ENCODE measurements at regions not wholly inside any gene's neighbourhood (a gene's known extent, or its start where the extent isn't known, plus 50 kb on each side); places are given as distances from the start of the nearest gene placed in this dataset.

DNA sequence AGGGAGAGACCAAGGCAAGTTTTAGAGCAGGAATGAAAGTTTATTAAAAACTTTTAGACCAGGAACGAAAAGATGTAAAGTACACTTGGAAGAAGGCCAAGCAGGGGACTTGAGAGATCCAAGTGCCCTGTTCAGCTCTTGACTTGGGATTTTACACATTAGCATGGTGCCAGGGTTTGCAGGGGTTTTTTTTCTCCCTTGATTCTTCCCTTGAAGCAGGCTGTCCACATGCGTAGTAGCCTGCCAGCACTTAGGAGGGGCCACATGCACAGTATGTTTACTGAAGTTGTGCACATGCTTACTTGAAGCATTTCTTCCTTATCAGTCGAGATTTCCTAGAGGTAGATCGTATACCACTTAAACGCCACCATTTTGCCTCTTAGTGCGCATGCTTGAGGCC is 277.5 kb upstream of the AGTR1 start:
- no peaks in the 10 kb centered on the region for H3K36me3 Mint-ChIP-seq (ENCODE audit: low read depth)
- no peak overlapping the region for H3K27ac Mint-ChIP-seq
- no peak overlapping the region for H3K4me3 Mint-ChIP-seq
- H3K9me3 Mint-ChIP-seq (ENCODE audit: insufficient read depth), result peaks cover 11% of the 10 kb centered on the region
- POLR2A ChIA-PET, result no interaction called here
- H3K4me1 Mint-ChIP-seq (ENCODE audit: low read depth), result no peaks in the 10 kb centered on the region
- DNase-seq, result no peak
- ATAC-seq, result no peak
- no peaks in the 10 kb centered on the region for H3K27me3 Mint-ChIP-seq (ENCODE audit: low read depth)
- CTCF ChIA-PET, result no interaction called here

DNA sequence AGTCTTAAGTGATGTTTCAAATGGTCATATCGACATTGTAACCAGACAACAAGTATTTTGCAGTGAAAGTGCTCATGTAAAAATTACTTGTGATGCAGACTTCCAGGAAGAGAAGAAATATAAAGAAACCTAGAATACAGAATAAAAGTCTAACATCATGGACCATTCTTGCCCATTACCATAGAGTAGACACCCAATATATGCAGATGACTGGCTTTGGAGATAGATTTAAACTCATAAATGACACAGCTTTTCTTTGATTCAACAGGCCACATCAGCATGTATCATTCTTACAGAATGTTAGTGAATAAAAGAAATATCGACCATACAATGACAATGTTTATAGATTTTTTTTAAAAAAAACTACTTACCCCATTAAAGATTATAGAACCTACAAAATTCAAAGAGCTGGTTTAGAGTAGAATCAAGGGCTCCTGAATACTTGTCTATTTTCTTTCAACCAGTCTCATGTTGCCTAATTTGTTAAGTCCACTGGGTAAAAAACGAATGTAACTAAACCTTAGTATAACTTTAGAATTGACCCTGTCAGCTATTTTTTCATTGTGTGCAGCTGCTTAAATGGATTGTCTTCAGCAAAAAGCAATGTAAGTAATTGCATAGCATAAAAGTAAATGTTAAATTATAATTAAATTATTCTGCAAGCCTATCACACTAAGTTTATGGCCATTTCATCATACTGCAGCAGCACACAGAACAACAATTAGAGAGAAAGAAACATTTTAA is 268.7 kb upstream of the AGTR1 start:
- DNase-seq (no peak), ATAC-seq (no peak)
- ChIA-PET POLR2A (no interaction called here), CTCF (no interaction called here)
- no peak overlapping the region for H3K27ac Mint-ChIP-seq
- H3K36me3 Mint-ChIP-seq (ENCODE audit: low read depth), result no peaks in the 10 kb centered on the region
- no peaks in the 10 kb centered on the region for H3K27me3 Mint-ChIP-seq (ENCODE audit: low read depth)
- H3K4me3 Mint-ChIP-seq, result no peak overlapping the region
- H3K4me1 Mint-ChIP-seq (ENCODE audit: low read depth), result no peaks in the 10 kb centered on the region
- H3K9me3 Mint-ChIP-seq (ENCODE audit: insufficient read depth), result no peaks in the 10 kb centered on the region

DNA sequence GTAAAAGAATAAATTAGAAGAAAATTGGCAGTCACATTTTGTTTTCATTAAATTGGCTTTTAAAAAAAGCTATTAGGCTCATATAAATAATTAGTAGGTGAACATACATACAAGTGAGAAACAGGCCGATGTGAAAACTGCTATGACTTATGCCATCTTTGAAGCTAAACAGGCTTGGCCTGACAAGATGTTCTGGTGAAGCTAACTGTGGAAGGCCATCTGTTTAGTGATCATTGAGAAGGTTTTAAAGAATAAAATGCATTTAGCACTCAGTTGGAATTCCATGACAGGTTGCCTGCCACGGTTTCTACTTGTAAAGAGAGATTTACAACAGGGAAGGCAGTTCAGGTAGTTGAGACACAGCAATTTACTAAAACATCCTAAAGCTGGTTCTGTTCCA is 264.0 kb upstream of the AGTR1 start:
- Mint-ChIP-seq H3K9me3 (ENCODE audit: insufficient read depth) (no peaks in the 10 kb centered on the region), H3K27me3 (ENCODE audit: low read depth) (no peaks in the 10 kb centered on the region), H3K4me1 (ENCODE audit: low read depth) (no peaks in the 10 kb centered on the region), H3K27ac (no peak overlapping the region), H3K4me3 (no peak overlapping the region), H3K36me3 (ENCODE audit: low read depth) (no peaks in the 10 kb centered on the region)
- no peak for ATAC-seq
- POLR2A ChIA-PET, result no interaction called here
- no peak for DNase-seq
- CTCF ChIA-PET, result no interaction called here

DNA sequence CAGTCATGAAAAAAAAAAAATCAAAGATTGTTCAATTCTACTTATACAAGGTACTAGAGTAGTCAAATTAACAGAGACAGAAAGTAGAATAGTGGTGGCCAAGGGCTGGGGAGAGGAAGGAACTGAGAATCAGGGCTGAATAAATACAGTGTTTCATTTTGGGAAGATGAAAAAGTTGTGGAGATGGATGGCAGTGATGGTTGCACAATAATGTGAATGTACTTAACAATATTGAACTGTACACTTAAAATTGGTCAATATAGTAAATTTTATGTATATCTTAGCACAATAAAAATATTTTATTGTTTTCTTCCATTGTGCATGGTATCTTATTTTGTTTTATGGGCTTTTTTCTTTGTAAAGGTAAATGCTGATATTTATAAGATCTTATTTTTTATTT is 262.2 kb upstream of the AGTR1 start:
- no peaks in the 10 kb centered on the region for H3K27me3 Mint-ChIP-seq (ENCODE audit: low read depth)
- H3K4me1 Mint-ChIP-seq (ENCODE audit: low read depth), result no peaks in the 10 kb centered on the region
- H3K4me3 Mint-ChIP-seq, result no peak overlapping the region
- no peak for ATAC-seq
- POLR2A ChIA-PET, result no interaction called here
- no peak for DNase-seq
- no peak overlapping the region for H3K27ac Mint-ChIP-seq
- CTCF ChIA-PET, result no interaction called here
- no peaks in the 10 kb centered on the region for H3K36me3 Mint-ChIP-seq (ENCODE audit: low read depth)
- H3K9me3 Mint-ChIP-seq (ENCODE audit: insufficient read depth), result no peaks in the 10 kb centered on the region

DNA sequence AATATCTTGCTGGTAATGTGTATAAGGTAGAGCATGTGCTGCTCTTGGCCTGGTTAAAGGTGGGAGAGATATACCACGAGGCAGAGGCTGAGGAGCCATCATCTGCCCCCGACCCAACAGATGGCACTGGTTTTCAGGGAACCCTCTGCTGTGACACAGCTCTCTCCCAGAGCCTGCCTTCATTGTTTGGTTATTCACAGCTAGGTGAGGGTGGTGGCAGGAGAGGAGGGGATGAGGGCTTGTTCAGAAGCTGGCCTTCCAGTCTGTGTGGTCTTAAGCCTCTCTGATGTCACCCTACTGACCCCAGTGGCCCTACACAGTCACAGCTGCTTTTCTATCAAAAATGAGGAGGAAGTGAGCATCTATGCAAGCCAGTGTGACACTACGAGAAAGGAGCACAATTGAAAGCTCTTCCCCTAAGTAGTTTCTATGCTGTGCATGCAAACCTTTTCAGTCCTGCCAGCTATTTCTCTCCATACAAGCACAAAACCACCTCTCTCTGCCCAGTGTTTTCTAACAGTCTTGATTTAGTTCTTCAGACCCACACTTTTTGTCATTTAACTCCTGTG is 258.4 kb upstream of the AGTR1 start:
- DNase-seq (no peak), ATAC-seq (no peak)
- Mint-ChIP-seq H3K4me1 (ENCODE audit: low read depth) (no peaks in the 10 kb centered on the region), H3K36me3 (ENCODE audit: low read depth) (no peaks in the 10 kb centered on the region), H3K27me3 (ENCODE audit: low read depth) (no peaks in the 10 kb centered on the region), H3K27ac (no peak overlapping the region), H3K4me3 (no peak overlapping the region), H3K9me3 (ENCODE audit: insufficient read depth) (no peaks in the 10 kb centered on the region)
- CTCF ChIA-PET, result no interaction called here
- POLR2A ChIA-PET, result no interaction called here

DNA sequence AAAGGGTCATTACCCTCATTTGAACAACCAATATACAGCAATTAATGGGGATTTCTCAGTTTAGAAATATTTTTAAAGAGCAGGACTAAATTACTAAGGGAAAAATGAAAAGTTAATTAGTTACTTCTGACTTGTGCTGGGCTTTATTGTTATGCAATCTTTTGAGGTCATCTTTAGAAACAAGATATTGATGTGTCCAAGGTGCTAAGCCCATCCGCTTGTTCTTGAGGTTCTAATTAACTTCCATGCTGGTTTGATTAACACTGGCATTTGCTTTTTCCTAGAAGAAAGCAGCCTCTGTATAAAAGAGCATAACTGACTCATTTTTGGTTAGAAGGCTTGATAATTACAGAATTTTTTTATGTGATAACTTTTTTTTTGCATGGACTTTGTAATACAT is 256.5 kb upstream of the AGTR1 start:
- ChIA-PET CTCF (no interaction called here), POLR2A (no interaction called here)
- Mint-ChIP-seq H3K4me1 (ENCODE audit: low read depth) (no peaks in the 10 kb centered on the region), H3K27ac (no peak overlapping the region), H3K27me3 (ENCODE audit: low read depth) (no peaks in the 10 kb centered on the region), H3K36me3 (ENCODE audit: low read depth) (no peaks in the 10 kb centered on the region), H3K9me3 (ENCODE audit: insufficient read depth) (no peaks in the 10 kb centered on the region), H3K4me3 (no peak overlapping the region)
- DNase-seq (no peak), ATAC-seq (no peak)

DNA sequence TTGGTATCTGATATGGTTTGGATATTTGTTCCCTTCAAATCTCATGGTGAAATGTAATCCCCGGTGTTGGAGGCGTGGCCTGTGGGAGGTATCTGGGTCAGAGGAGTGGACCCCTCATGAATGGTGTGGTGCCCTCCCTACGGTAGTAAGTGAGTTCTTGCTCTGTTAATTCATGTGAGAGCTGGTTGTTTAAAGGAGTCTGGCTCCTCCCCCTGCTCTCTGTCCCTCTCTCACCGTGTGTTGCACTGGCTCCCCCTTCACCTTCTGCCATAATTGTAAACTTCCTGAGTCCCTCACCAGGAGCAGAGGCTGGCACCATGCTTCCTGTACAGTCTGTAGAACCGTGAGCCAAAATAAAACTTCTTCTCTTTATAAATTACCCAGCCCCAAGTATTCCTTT is 246.9 kb upstream of the AGTR1 start:
- Mint-ChIP-seq H3K27ac (no peak overlapping the region), H3K27me3 (ENCODE audit: low read depth) (no peaks in the 10 kb centered on the region), H3K4me1 (ENCODE audit: low read depth) (no peaks in the 10 kb centered on the region), H3K4me3 (no peak overlapping the region), H3K9me3 (ENCODE audit: insufficient read depth) (no peaks in the 10 kb centered on the region), H3K36me3 (ENCODE audit: low read depth) (no peaks in the 10 kb centered on the region)
- no peak for DNase-seq
- POLR2A ChIA-PET, result no interaction called here
- no peak for ATAC-seq
- CTCF ChIA-PET, result no interaction called here

DNA sequence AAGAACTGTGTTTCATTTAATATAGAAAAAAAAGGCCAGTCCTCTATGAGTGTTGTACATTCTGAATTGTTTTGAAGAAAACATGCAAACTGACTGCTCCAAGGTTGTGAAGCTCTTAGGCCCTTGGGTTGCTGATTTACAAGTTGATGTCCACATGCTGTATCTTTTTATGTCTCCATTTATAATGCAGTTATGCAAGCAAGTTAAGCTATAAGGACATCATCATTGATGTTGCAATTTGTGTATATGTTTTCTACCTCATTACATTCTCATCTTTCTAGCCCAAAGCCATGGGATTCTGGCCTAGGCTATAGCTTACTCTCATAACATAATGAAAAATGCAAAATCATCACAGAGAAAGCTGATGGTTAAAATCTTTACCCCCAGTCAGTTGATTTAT is 245.7 kb upstream of the AGTR1 start:
- no peaks in the 10 kb centered on the region for H3K4me1 Mint-ChIP-seq (ENCODE audit: low read depth)
- ChIA-PET POLR2A (no interaction called here), CTCF (no interaction called here)
- H3K36me3 Mint-ChIP-seq (ENCODE audit: low read depth), result no peaks in the 10 kb centered on the region
- no peaks in the 10 kb centered on the region for H3K9me3 Mint-ChIP-seq (ENCODE audit: insufficient read depth)
- DNase-seq (no peak), ATAC-seq (no peak)
- H3K27me3 Mint-ChIP-seq (ENCODE audit: low read depth), result no peaks in the 10 kb centered on the region
- no peak overlapping the region for H3K27ac Mint-ChIP-seq
- no peak overlapping the region for H3K4me3 Mint-ChIP-seq

DNA sequence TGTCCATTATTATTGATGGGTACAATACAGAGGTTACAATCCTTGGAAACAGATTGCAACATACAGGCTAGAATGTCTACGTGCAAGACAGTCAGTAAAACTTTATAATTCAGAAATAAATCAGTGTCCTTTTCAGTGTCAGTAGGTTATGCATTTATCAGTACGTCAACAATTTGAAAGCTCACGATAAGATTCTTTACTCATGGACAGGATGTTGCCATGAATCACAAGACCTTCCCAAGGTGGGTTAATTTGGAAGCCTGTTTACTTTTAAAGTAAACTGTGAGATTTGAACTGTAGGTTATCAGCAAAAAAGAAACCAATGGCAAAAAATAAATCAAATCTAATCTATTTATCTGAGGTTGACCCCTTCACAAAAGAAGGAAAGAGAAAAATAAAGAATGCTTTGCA is 243.9 kb upstream of the AGTR1 start:
- H3K4me3 Mint-ChIP-seq, result no peak overlapping the region
- POLR2A ChIA-PET, result no interaction called here
- H3K27ac Mint-ChIP-seq, result no peak overlapping the region
- no peak for DNase-seq
- no peaks in the 10 kb centered on the region for H3K9me3 Mint-ChIP-seq (ENCODE audit: insufficient read depth)
- H3K36me3 Mint-ChIP-seq (ENCODE audit: low read depth), result no peaks in the 10 kb centered on the region
- H3K27me3 Mint-ChIP-seq (ENCODE audit: low read depth), result no peaks in the 10 kb centered on the region
- CTCF ChIA-PET, result no interaction called here
- no peak for ATAC-seq
- H3K4me1 Mint-ChIP-seq (ENCODE audit: low read depth), result no peaks in the 10 kb centered on the region

DNA sequence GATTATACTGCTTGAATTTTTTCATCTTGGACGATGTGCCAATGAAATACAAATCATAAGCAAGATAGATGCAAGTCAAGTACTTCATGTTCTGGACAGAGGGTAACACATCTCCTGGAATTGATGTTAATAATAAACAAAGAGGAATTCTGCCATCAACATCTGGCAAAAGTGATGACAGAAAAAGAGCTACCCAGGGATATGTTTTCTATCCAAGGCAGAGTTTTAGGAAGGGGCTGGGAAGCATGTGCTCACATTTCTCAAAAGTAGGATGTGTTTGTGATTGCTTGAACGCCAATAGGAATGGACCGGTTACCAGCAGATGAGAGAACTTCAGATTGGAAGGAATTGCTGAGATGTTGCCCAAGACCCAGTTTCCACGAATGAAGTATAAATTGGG is 242.6 kb upstream of the AGTR1 start:
- Mint-ChIP-seq H3K27me3 (ENCODE audit: low read depth) (no peaks in the 10 kb centered on the region), H3K27ac (no peak overlapping the region), H3K4me1 (ENCODE audit: low read depth) (no peaks in the 10 kb centered on the region), H3K9me3 (ENCODE audit: insufficient read depth) (no peaks in the 10 kb centered on the region), H3K36me3 (ENCODE audit: low read depth) (no peaks in the 10 kb centered on the region), H3K4me3 (no peak overlapping the region)
- DNase-seq (no peak), ATAC-seq (no peak)
- ChIA-PET POLR2A (no interaction called here), CTCF (no interaction called here)

DNA sequence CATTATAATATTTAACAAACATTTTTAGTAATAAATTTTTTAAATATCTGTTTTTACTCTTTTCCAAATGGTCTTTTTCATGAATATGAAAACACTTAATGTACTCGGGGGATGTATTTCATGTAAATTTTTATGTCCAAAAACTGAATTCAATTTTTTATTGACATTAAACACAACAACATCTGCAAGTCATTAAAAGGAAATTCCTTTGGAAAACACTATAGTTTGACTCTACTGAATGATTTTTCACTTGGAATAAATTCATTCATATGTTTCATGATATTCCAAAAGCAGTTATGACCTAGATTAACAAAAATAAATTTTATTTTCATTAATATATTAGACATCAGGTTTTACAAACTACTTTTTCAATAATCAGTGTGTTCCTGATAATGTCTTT is 239.8 kb upstream of the AGTR1 start:
- H3K4me3 Mint-ChIP-seq, result no peak overlapping the region
- H3K27me3 Mint-ChIP-seq (ENCODE audit: low read depth), result no peaks in the 10 kb centered on the region
- ATAC-seq (no peak), DNase-seq (no peak)
- H3K36me3 Mint-ChIP-seq (ENCODE audit: low read depth), result no peaks in the 10 kb centered on the region
- ChIA-PET CTCF (no interaction called here), POLR2A (no interaction called here)
- no peaks in the 10 kb centered on the region for H3K4me1 Mint-ChIP-seq (ENCODE audit: low read depth)
- H3K9me3 Mint-ChIP-seq (ENCODE audit: insufficient read depth), result no peaks in the 10 kb centered on the region
- no peak overlapping the region for H3K27ac Mint-ChIP-seq

DNA sequence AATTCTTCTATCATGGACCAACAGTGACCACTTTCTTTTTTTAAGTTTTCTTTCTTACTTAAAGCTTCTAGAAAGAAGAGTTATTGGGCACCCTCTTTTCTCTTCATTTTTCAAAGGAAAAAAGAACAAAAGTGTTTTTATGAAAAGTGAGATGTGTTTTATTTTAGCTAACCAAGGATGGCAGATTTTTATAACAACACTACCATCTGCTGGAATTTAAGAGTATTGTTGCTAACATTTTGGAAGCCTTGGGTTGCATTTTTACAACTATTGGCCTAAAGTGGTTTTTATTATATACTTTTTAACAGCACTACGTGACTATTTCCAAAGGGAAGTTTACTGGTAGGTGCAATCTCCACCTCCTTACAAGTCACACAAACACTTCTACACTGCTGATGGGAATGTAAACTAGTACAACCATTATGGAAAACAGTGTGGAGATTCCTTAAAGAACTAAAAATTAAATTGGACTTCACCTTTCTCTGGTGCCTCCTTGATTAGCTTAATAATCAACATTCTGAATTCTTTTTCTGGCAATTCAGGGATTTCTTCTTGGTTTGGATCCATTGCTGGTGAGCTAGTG is 237.7 kb upstream of the AGTR1 start:
- DNase-seq (no peak), ATAC-seq (no peak)
- Mint-ChIP-seq H3K27me3 (ENCODE audit: low read depth) (no peaks in the 10 kb centered on the region), H3K9me3 (ENCODE audit: insufficient read depth) (no peaks in the 10 kb centered on the region), H3K4me3 (no peak overlapping the region), H3K4me1 (ENCODE audit: low read depth) (no peaks in the 10 kb centered on the region), H3K36me3 (ENCODE audit: low read depth) (no peaks in the 10 kb centered on the region), H3K27ac (no peak overlapping the region)
- ChIA-PET CTCF (no interaction called here), POLR2A (no interaction called here)

DNA sequence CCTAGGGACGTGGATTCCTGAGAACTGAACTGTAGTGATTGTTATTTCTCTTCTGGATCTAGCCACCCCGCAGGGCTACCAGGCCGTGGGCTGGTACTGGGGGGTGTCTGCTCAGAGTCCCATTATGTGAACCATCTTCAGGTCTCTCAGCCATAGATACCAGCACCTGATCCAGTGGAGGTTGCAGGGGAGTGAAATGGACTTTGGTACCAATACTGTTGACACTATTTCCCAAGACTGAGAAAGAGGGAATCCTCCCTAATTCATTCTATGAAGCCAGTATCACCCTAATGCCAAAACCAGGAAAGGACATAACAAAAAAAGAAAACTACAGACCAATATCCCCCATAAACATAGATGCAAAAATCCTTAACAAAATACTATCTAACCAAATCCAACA is 237.0 kb upstream of the AGTR1 start:
- no peak overlapping the region for H3K4me3 Mint-ChIP-seq
- H3K36me3 Mint-ChIP-seq (ENCODE audit: low read depth), result no peaks in the 10 kb centered on the region
- no peaks in the 10 kb centered on the region for H3K4me1 Mint-ChIP-seq (ENCODE audit: low read depth)
- ChIA-PET CTCF (no interaction called here), POLR2A (no interaction called here)
- H3K27ac Mint-ChIP-seq, result no peak overlapping the region
- H3K9me3 Mint-ChIP-seq (ENCODE audit: insufficient read depth), result no peaks in the 10 kb centered on the region
- DNase-seq (no peak), ATAC-seq (no peak)
- H3K27me3 Mint-ChIP-seq (ENCODE audit: low read depth), result no peaks in the 10 kb centered on the region

Data from activated CD8-positive, alpha-beta T cell treated with anti-CD3 and anti-CD28 coated beads, Interleukin-2, amount 10 ng/mL, durations not matched to agents 7 days and 5 days (primary cell).